IMR-90 (cell line): ENCODE measurements at regions not wholly inside any gene's neighbourhood (a gene's known extent, or its start where the extent isn't known, plus 50 kb on each side); places are given as distances from the start of the nearest gene placed in this dataset.

Source experiments
- ATAC-seq: fragments of 200-7000 bp; cut with Tn5 transposase; 2 replicates; pipeline ENCODE4 v1.9.1; 2020; ENCODE audit warnings: low read depth, mild to moderate bottlenecking, moderate library complexity
- BruUV-seq: library from RNA; stranded (reverse); fragments of 400-500 nt; replicated peaks from 2 replicates; lab custom pipeline; 2021; lab: Mats Ljungman, UMichigan
- CTCF ChIA-PET: fragments of 300-600 bp; formaldehyde crosslinking; extraction: SDS; loops from one replicate; lab custom pipeline; 2021; ENCODE audit warnings: antibody characterized with exemption; lab: Yijun Ruan, JAX
- POLR2A ChIA-PET: fragments of 300-600 bp; sonication (Branson Sonifier 250); formaldehyde crosslinking; loops from one replicate; lab custom pipeline; 2022; ENCODE audit warnings: antibody characterized with exemption; ENCODE audit not compliant: unreplicated experiment; lab: Charles Lee
- DNase-seq: peaks from one replicate; pipeline ENCODE4 v3.0.0; 2013
- H2AFZ ChIP-seq: replicated peaks from 2 replicates; pipeline ENCODE3; 2013; ENCODE audit warnings: low read length, mild to moderate bottlenecking; ENCODE audit not compliant: poor library complexity
- H2AK5ac ChIP-seq: 2 replicates; pipeline ENCODE4 v1.6.1; 2013; ENCODE audit warnings: low read depth, low read length, inconsistent platforms
- H2AK9ac ChIP-seq: replicated peaks from 2 replicates; pipeline ENCODE3; 2013; ENCODE audit warnings: mild to moderate bottlenecking, low read depth, low read length, moderate library complexity; ENCODE audit not compliant: poor library complexity
- H2BK120ac ChIP-seq: 2 replicates; pipeline ENCODE4 v1.6.1; 2013; ENCODE audit warnings: low read depth, low read length, inconsistent platforms
- H2BK15ac ChIP-seq: 3 replicates; pipeline ENCODE4 v1.6.1; 2013; ENCODE audit warnings: low read depth, low read length, inconsistent platforms
- H2BK20ac ChIP-seq: 2 replicates; pipeline ENCODE4 v1.6.1; 2013; ENCODE audit warnings: low read depth, mild to moderate bottlenecking, inconsistent platforms, low read length, moderate library complexity
- H2BK5ac ChIP-seq: 2 replicates; pipeline ENCODE4 v1.6.1; 2013; ENCODE audit warnings: mild to moderate bottlenecking, low read depth, low read length, inconsistent platforms; ENCODE audit not compliant: poor library complexity, severe bottlenecking
- H3K14ac ChIP-seq: replicated peaks from 2 replicates; pipeline ENCODE4 v1.6.1; 2013; ENCODE audit warnings: low read depth, low read length, inconsistent platforms
- H3K18ac ChIP-seq: 2 replicates; pipeline ENCODE4 v1.6.1; 2013; ENCODE audit warnings: low read depth, low read length, control low read depth
- H3K23ac ChIP-seq: 2 replicates; pipeline ENCODE4 v1.6.1; 2013; ENCODE audit warnings: low read depth, low read length, inconsistent platforms
- H3K27ac ChIP-seq: 2 replicates; pipeline ENCODE4 v1.5.1; 2013; ENCODE audit warnings: mild to moderate bottlenecking, control low read depth, low read length; ENCODE audit not compliant: insufficient read depth
- H3K27me3 ChIP-seq: 2 replicates; pipeline ENCODE4 v1.6.1; 2013; ENCODE audit warnings: low read length; ENCODE audit not compliant: control insufficient read depth, insufficient read depth
- H3K36me3 ChIP-seq: 2 replicates; pipeline ENCODE4 v1.6.1; 2013; ENCODE audit warnings: low read length, mixed read lengths; ENCODE audit not compliant: control insufficient read depth, insufficient read depth
- H3K4ac ChIP-seq: 2 replicates; pipeline ENCODE4 v1.6.1; 2013; ENCODE audit warnings: low read depth, low read length, inconsistent platforms
- H3K4me1 ChIP-seq: 2 replicates; pipeline ENCODE4 v1.6.1; 2013; ENCODE audit warnings: low read length, mixed read lengths; ENCODE audit not compliant: control insufficient read depth, insufficient read depth
- H3K4me2 ChIP-seq: 2 replicates; pipeline ENCODE4 v1.6.1; 2013; ENCODE audit warnings: low read depth, mild to moderate bottlenecking, control low read depth, low read length, moderate library complexity
- H3K4me3 ChIP-seq: 2 replicates; pipeline ENCODE4 v1.5.1; 2013; ENCODE audit warnings: low read depth, mild to moderate bottlenecking, control low read depth, low read length, moderate library complexity; ENCODE audit not compliant: insufficient read depth
- H3K56ac ChIP-seq: 2 replicates; pipeline ENCODE4 v1.6.1; 2013; ENCODE audit warnings: low read length, inconsistent platforms; ENCODE audit not compliant: insufficient read depth; ENCODE audit errors: extremely low read depth
- H3K79me1 ChIP-seq, 2 experiments: 2 replicates each; pipeline ENCODE4 v1.6.1; 2013; ENCODE audit warnings: low read length in 2 of 2, inconsistent platforms in 1 of 2, low read depth in 1 of 2
- H3K9ac ChIP-seq: 2 replicates; pipeline ENCODE4 v1.6.1; 2013; ENCODE audit warnings: low read depth, low read length, control low read depth
- H3K9me1 ChIP-seq: 2 replicates; pipeline ENCODE4 v1.6.1; 2013; ENCODE audit warnings: low read length, inconsistent platforms; ENCODE audit not compliant: insufficient read depth
- H3K9me3 ChIP-seq: 2 replicates; pipeline ENCODE4 v1.6.1; 2013; ENCODE audit warnings: low read length; ENCODE audit not compliant: control insufficient read depth, insufficient read depth
- H4K20me1 ChIP-seq: 2 replicates; pipeline ENCODE4 v1.6.1; 2013; ENCODE audit warnings: low read length, inconsistent platforms; ENCODE audit not compliant: insufficient read depth
- H4K5ac ChIP-seq: 2 replicates; pipeline ENCODE4 v1.6.1; 2013; ENCODE audit warnings: mild to moderate bottlenecking, low read depth, low read length, control low read depth
- H4K8ac ChIP-seq, 2 experiments: 2 replicates each; pipeline ENCODE4 v1.6.1; 2013; ENCODE audit warnings: low read depth in 2 of 2, low read length in 2 of 2, control low read depth in 1 of 2, inconsistent platforms in 1 of 2
- H4K91ac ChIP-seq: 2 replicates; pipeline ENCODE4 v1.6.1; 2013; ENCODE audit warnings: low read depth, low read length, inconsistent platforms; ENCODE audit not compliant: insufficient read depth
- BHLHE40 ChIP-seq: fragments of 150-350 bp; IDR thresholded peaks from 2 replicates; pipeline ENCODE4 v1.6.1; 2016; ENCODE audit warnings: mild to moderate bottlenecking, low read depth, low read length
- CTCF ChIP-seq: conservative IDR thresholded peaks from 2 replicates; pipeline ENCODE4 v1.5.1; 2012; ENCODE audit warnings: mild to moderate bottlenecking, low read depth, low read length, improper control_type of control experiment
- ELK1 ChIP-seq: fragments of 150-350 bp; IDR thresholded peaks from 2 replicates; pipeline ENCODE4 v1.6.1; 2016; ENCODE audit warnings: low read depth, mild to moderate bottlenecking, low read length, moderate library complexity, borderline replicate concordance
- MAFK ChIP-seq: IDR thresholded peaks from 2 replicates; pipeline ENCODE4 v1.6.1; 2012; ENCODE audit warnings: low read depth, low read length, improper control_type of control experiment
- MAZ ChIP-seq: IDR thresholded peaks from 2 replicates; pipeline ENCODE4 v1.6.1; 2012; ENCODE audit warnings: low read depth, mild to moderate bottlenecking, low read length, improper control_type of control experiment, moderate library complexity, borderline replicate concordance
- MXI1 ChIP-seq: IDR thresholded peaks from 2 replicates; pipeline ENCODE4 v1.6.1; 2012; ENCODE audit warnings: low read depth, mild to moderate bottlenecking, low read length, moderate library complexity, borderline replicate concordance
- NFE2L2 ChIP-seq: fragments of 150-350 bp; IDR thresholded peaks from 2 replicates; pipeline ENCODE4 v1.6.1; 2016; ENCODE audit warnings: low read depth, mild to moderate bottlenecking, low read length
- POLR2A ChIP-seq: IDR thresholded peaks from 2 replicates; pipeline ENCODE4 v1.6.1; 2012; ENCODE audit warnings: mild to moderate bottlenecking, low read depth, low read length
- RAD21 ChIP-seq: IDR thresholded peaks from 2 replicates; pipeline ENCODE4 v1.6.1; 2012; ENCODE audit warnings: low read length, improper control_type of control experiment
- RCOR1 ChIP-seq: IDR thresholded peaks from 2 replicates; pipeline ENCODE4 v1.6.1; 2012; ENCODE audit warnings: mild to moderate bottlenecking, low read length, improper control_type of control experiment; ENCODE audit not compliant: insufficient replicate concordance
- RFX5 ChIP-seq: IDR thresholded peaks from 2 replicates; pipeline ENCODE4 v1.8.0; 2012; ENCODE audit warnings: low read depth, mild to moderate bottlenecking, low read length, moderate library complexity
- SMC3 ChIP-seq: fragments of 150-350 bp; IDR thresholded peaks from 2 replicates; pipeline ENCODE4 v1.6.1; 2016; ENCODE audit warnings: low read depth, mild to moderate bottlenecking, antibody characterized with exemption, low read length, moderate library complexity
- USF2 ChIP-seq: fragments of 150-350 bp; IDR thresholded peaks from 2 replicates; pipeline ENCODE4 v1.6.1; 2017; ENCODE audit warnings: mild to moderate bottlenecking, antibody characterized with exemption, low read length, low read depth
- dilution Hi-C: fragments of 300-500 bp; cut with HindIII; formaldehyde crosslinking; loops from one replicate; pipeline ENCODE4 v1.14.3; 2018; ENCODE audit warnings: low sequenced_read_pairs; ENCODE audit not compliant: unreplicated experiment
- in situ Hi-C: fragments of 300-500 bp; cut with MboI; formaldehyde crosslinking; loops from 3 replicates; pipeline ENCODE4 v1.14.3; 2019; ENCODE audit warnings: low sequenced_read_pairs, inconsistent platforms, mixed read lengths
- intact Hi-C: fragments of 100-400 bp; cut with micrococcal nuclease; formaldehyde crosslinking; loops from 2 replicates; pipeline ENCODE4 v1.10.0; 2022

GRCh38 chr2:146602383-146602782, 1242.4 kb upstream of the ACVR2A start:
- Histone ChIP-seq H2BK5ac (no peak overlapping the region), H3K4ac (no peak overlapping the region), H3K9me3 (no peaks in the 10 kb centered on the region), H3K4me2 (no peak overlapping the region), H2AK9ac (no peak overlapping the region), H3K9me1 (0 out of 2 replicates have a peak, but pooled peaks cover 2% of the 10 kb centered on the region), H3K56ac (no peak overlapping the region), H3K27ac (no peak overlapping the region), H3K27me3 (no peaks in the 10 kb centered on the region), H3K14ac (no peak overlapping the region), H2BK120ac (no peak overlapping the region), H3K4me3 (no peak overlapping the region), H4K5ac (no peak overlapping the region), H4K20me1 (no peaks in the 10 kb centered on the region), H3K9ac (no peak overlapping the region), H3K23ac (no peak overlapping the region), H3K36me3 (no peaks in the 10 kb centered on the region), H3K79me1 (no peaks in the 10 kb centered on the region), H3K18ac (no peak overlapping the region), H4K91ac (no peak overlapping the region), H2BK15ac (no peak overlapping the region), H2AK5ac (no peak overlapping the region), H2BK20ac (no peak overlapping the region), H4K8ac (no peak overlapping the region), H3K4me1 (peaks cover 3% of the 10 kb centered on the region; the same call in 1 of the 2 replicates), H2AFZ (no peak overlapping the region)
- TF ChIP-seq SMC3 = no peak
- no peak for TF ChIP-seq CTCF
- TF ChIP-seq RAD21 = no peak
- no peak for TF ChIP-seq ELK1
- no peak for TF ChIP-seq RCOR1
- no peak for TF ChIP-seq MAZ
- no peak for TF ChIP-seq POLR2A
- no peak for TF ChIP-seq MAFK
- no peak for TF ChIP-seq USF2
- no peak for TF ChIP-seq NFE2L2
- TF ChIP-seq MXI1 = no peak
- TF ChIP-seq RFX5 = no peak
- TF ChIP-seq BHLHE40 = no peak
- intact Hi-C loops = no loop called here
- peak; percentile 58 for DNase-seq
- CTCF ChIA-PET = interaction anchor here (0.7 kb wide), 1 partner anchor 669 kb away, joined by 3 read pairs; no protein-coding TSS in a partner anchor
- ATAC-seq = peak; percentile 80
- in situ Hi-C loops = no loop called here
- no TSS peak for BruUV-seq
- POLR2A ChIA-PET = no interaction called here
- dilution Hi-C loops = no loop called here
